ENCODE measurements at regions not wholly inside any gene's neighbourhood (a gene's known extent, or its start where the extent isn't known, plus 50 kb on each side); places are given as distances from the start of the nearest gene placed in this dataset.

DNA sequence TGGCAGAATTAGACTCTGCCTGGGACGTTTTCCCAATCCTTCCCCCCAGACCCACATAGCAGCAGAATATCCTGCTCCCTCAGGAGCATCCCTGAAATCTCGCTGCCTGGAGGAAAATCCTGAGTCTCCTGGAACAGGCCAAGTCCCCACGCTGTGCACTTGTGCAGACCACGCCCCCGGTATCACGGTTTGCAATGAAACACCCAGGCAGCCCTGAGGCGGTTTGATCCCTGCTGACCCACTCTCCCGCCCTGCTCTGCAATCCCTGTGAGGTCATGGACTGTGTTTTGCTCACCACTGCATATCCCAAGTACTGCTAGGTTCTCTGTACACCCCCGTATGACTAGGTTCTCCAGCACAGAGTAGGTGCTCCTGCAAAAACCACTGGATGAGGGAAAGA is 411.8 kb upstream of the MGMT start:
- TF ChIP-seq EZH2 (IDR thresholded peaks at IDR 0.05; ENCODE audit: borderline replicate concordance): no peak
- TF ChIP-seq, protein P1, sequence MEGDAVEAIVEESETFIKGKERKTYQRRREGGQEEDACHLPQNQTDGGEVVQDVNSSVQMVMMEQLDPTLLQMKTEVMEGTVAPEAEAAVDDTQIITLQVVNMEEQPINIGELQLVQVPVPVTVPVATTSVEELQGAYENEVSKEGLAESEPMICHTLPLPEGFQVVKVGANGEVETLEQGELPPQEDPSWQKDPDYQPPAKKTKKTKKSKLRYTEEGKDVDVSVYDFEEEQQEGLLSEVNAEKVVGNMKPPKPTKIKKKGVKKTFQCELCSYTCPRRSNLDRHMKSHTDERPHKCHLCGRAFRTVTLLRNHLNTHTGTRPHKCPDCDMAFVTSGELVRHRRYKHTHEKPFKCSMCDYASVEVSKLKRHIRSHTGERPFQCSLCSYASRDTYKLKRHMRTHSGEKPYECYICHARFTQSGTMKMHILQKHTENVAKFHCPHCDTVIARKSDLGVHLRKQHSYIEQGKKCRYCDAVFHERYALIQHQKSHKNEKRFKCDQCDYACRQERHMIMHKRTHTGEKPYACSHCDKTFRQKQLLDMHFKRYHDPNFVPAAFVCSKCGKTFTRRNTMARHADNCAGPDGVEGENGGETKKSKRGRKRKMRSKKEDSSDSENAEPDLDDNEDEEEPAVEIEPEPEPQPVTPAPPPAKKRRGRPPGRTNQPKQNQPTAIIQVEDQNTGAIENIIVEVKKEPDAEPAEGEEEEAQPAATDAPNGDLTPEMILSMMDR (IDR thresholded peaks at IDR 0.05; ENCODE audit: poor library complexity): no peak
